HG02981 (cell line): ENCODE measurements at regions not wholly inside any gene's neighbourhood (a gene's known extent, or its start where the extent isn't known, plus 50 kb on each side); places are given as distances from the start of the nearest gene placed in this dataset.

Experiments
- ATAC-seq: cut with Tn5 transposase; IDR thresholded peaks from one replicate; pipeline ENCODE4 v1.9.1; 2021; ENCODE audit warnings: mild to moderate bottlenecking, moderate library complexity; ENCODE audit not compliant: unreplicated experiment

DNA sequence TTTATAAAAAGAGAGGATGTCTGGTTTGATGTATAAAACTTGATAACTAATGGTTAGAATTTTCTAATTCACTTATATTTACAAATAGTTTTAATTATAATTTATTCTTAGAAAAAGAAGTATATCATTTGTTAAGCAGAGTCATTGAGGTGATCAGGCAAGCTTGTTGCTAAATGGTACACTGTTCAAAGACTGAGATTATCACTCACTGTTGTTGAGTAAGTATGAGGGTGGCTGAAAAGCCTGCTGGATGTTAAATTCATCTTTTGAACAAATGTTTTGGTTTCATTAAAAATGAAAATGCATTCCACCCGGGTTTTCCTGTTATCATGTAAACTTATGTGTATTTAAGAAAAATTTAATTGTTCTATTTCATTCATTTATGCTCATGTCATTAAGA, 451.8 kb downstream of the ADAMTS20 start:
- ATAC-seq, result no peak

DNA sequence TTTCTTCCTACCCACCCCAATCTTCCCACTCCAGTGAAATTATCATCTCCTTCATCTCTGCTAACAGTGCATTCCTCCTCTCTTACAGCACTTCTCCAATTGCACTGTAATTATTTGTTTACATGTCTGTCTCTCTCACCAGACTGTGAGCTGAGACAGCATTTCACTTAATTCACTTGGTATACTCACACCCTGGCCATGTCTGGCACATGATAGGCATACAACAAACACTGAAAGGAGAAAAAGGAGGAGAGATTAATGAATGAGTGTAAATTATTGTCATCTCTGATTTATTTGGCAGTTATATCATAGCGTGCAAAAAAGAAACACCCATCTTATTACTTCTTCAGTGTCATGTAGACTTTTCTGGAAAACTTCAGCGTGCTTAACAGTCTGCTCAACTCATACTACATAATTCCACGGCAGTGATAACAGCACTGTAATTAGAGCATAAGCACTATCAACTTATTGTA, 452.3 kb downstream of the ADAMTS20 start:
- no peak for ATAC-seq

DNA sequence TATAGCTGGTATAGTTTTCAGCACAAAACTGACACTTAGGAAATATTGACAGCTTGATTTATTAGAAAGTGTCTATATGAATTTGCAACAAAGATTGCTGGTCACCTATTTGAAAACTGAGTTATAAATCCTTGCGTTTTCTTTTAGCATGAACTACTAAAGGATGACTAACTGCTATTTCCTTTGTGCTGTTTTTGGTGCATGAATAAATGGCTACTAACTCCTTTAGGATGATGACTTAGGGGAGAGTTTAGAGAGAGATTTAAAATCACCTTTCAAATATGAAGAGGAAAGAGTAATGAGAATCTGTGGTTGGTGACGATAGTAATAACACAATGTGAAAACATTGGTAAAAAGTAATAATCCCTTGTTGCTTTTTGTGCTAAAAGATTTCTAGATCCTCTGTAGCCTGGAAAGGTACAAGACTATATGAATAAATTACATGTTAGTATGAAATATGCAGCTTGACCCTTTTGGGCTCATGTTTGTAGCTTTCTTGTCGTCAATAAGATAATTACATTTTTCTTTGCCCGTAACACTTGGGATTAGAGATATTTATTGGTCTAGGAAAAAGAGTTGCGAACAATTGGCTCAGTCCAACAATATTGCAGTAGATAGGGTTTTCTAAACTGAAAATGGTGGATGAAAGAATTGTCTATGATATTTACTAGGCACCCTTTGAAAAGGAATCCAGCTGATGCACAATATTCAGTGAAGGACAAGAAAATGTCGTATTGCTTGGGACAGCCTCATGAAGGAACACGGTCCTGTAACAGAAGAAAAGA, 453.0 kb downstream of the ADAMTS20 start:
- ATAC-seq, result no peak

DNA sequence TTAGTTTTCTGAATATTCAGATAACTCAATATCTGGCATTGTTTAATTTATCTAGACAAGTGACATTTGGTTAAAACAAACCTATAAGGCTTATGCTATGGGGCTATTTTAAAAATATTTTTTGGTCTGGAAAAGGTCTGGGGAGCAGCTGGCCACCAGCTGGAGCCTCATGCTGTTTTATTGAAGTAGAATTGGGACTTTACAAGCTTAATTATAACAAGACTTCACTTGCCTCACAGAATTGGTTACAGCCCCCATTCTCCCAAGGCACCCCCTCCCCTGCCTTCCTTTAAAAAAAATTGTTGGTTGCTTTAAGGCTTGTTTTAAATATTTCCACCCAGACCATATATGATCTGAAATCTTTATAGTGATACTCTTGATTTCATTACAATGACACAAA, 453.9 kb downstream of the ADAMTS20 start:
- ATAC-seq, result no peak

DNA sequence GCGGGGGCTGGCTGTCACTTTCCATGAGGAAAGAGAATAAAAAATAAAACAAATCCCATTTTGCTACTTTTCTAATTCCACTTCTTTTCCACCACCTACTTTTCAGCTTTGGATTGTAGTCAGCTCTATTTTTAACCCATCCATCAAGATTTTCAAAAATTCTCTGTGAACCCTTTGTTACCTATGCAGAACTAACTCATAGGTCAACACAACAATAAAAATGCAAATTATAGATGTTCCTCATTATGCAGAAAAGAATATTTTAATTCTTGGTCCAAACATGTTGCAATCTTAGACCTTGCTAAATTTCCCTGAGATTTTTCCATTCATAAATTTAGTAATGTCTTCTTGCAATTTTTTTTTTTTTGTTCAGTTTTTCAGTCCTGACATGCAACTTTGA, 454.5 kb downstream of the ADAMTS20 start:
- no peak for ATAC-seq

DNA sequence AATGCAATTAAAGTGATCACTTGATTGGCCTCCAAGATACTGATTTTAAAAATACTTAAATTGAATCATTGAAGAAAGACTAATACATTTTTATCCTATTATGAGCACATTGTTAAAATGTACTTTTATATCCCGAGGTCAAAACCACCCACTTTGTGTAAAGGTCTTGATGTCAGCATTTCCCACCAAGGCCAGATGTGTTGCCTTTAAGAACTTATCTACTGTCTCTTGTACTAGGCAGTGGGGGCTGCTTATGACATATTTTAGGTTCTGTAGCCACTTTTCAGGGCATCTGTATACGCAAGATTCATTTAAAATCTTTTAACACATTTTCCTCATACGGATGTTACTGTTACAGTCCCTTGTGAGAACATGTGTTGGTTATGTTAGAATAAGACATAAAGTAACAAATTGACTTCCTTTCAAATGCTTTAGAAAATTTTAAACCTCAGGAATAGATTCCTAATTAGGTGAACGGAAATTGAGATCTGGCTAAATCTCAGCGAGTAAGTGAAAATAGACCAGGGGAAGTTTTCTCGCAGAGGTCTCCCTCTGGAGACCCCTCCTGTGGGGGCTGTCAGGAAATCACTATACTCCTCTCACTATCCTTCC, 456.2 kb downstream of the ADAMTS20 start:
- no peak for ATAC-seq

DNA sequence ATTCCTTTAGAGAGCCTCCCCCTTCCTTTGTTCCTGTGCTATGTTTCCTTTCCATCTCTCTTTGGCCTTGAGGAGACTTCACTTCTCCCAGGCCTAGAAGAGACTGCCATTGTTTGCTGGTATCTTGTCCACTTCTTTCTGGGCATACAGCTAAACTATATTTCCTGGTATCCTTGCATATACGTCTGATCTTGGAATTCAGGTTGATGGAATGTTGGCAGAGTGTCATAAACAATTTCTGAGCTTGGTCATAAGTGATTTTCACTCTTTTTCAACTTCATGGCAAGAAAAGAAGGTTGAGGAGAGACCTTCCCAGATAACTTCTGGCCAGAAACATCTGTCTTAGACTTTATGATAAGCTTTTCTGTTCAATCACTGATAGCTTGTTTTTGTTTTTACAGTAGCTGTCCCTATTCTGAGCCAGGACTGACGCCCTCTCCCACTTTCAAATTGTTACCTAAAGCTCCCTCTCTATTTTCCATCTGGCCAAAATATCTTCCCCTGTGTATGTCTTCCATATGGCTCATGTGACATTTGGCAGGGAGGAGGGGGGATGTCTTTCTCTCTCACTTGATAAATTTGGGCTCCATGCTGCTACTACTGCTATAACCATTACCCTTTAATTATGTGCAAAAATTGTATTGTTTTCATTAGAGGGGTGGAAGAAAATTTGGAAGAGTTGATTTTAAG, 457.0 kb downstream of the ADAMTS20 start:
- ATAC-seq, result no peak

DNA sequence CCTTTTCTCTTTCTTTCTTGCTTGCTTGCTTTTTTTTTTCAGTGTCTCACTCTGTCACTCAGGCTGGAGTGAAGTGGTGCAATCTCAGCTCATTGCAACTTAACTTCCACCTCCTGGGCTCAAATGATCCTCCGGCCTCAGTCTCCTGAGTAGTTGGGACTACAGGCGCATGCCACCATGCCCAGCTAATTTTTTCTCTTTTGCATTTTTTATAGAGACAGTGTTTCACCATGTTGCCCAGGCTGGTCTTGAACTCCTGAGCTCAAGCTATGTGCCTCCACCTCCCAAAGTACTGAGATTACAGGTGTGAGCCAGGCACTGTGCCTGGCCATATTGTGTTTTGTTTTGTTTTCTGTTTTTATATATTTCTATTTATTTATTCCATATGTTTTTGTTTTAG, 461.0 kb downstream of the ADAMTS20 start:
- no peak for ATAC-seq

DNA sequence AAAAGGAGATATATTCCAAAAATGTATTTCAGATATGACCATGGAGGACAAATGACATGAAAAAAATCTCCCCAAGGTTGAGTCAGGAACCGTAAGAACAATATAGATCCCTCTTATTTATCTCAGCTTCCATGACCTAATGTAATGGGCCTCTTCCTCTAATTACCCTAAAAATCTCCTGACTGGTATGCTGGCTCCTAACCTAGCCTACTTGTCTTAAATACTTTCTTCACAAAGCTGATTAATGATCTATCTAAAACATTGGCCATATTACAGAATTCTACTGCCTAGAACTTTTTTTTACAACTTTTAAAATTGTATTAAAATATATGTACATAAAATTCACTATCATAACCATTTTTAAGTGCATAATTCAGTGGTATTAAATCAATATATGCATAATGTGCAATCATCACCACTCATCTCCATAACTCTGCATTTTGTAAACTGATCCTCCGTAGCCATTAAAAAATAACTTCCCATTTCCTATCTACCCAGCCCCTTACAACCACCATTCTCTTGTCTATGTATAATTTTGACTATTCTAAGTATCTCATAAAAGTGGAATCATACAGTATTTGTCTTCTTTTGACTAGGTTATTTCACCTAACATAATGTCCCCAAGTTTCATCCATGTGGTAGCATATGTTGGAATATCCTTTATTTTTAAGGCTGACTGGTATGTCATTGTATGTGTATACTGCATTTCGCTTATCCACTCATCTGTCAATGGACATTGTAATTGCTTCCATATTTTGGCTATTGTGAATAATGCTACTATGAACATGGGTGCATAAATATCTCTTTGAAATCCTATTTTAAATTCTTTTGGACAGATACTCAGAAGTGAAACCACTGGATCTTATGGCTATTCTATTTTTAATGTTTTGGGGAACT, 464.6 kb downstream of the ADAMTS20 start:
- no peak for ATAC-seq

DNA sequence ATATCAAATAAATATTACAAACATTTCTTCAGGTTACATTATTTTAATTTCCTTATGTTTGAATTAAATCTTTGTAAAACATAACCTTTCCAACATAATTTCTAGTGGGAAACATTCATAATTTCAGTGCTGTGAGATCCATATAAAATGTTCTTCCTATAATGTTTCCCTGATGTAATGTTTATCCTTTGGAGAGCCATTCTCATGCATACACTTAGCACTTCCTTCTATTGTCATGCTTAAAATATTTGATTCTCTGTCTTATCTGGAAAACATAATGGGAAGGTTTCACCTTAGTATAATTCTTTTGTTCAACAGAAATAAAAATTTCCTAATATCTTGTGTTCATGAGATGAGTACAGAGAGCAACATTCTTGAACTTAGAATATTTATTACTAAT, 472.5 kb downstream of the ADAMTS20 start:
- ATAC-seq, result no peak

DNA sequence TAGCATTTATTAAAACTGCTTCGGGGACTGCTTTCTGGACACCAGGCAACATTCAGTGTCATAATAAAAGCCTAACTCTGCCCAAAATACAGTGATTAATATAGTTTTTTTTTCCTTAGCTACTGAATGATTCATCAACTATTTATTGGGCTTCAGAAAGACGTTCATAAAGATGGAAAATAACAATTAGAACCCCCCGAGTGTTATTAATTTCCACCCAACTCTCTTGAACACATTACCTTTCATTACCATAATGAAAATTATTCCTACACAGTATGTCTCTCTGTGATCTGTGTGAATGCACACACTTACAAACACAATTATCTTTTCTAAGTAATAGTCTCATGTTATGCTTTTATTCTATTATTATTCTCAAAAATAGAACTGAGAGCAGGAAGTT, 473.0 kb downstream of the ADAMTS20 start:
- no peak for ATAC-seq

DNA sequence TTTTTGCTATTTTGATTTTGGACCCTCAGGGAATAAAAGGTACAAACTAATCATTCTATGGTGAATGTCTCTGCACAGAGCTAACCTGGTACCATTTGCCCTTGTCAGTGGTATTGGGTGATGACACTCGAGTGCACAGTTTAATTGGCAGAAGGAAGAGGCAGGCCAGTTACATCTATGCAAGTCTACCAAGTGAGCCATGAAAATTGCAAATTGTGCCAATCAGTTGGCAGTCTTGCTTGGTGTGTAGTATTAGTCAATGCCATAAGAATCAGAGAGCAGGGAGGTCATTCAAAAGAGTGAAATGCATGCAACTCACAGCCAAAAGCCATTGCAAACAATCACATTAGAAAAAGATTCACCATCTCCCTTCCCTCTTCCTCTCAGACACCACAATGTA, 479.6 kb downstream of the ADAMTS20 start:
- no peak for ATAC-seq

DNA sequence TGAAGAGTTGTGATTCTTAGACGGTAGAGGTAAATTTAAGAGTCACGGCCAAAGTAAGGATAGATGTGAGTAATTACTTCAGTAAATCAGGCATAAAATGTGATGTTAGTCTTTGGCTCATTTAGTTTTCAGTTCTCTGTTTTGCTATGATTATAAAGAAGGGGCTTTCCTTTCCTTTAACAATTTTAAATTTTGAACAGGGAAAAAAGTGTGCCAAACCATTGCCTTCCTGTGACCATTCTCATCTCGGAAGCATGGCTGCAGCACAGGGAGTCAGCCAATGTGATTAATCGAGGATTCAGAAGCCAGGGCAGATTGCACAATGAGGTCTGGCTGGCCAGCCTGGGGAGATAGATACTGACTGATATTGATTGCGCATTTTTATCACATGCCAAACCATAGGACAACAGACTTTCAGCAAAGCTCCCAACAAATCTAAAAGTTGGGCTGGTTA, 480.2 kb upstream of the PRICKLE1 start:
- ATAC-seq, result no peak

DNA sequence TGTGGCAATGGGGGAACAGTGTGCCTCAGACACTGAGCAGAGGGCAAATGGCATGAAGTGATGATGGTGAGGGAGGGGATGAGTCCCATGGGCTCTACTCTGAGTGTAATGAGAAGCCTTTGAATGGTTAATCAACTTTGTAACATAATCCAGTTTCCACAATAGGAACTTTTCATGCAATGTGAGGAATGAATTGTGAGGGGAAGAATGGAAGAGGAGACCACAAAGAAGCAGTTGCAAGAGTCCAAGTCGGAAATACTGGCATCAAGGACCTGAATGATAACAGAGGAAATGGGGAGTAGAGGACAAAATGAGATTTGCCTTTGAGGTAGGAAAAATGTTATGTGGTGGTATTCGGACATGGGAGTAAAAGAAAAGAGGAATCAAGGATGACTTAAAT, 476.9 kb upstream of the PRICKLE1 start:
- ATAC-seq, result no peak

DNA sequence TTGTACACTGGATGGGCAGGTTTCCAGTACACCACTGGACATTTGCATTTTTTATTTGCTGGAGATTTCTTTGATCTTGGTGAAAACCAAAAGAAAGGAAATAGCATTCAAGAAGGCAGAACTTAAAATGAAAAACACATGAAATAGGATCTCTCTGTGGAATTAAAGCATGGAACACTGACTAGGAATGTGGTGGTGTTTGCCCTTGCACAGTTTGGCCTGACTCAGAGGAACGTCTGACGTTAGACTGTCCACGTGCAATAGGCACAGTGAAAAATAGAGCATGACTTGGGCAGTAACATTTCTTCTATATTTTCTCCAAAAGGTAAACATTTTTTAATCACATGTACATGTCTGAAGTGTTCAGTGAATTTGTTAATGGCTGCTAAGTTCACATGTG, 474.1 kb upstream of the PRICKLE1 start:
- no peak for ATAC-seq

DNA sequence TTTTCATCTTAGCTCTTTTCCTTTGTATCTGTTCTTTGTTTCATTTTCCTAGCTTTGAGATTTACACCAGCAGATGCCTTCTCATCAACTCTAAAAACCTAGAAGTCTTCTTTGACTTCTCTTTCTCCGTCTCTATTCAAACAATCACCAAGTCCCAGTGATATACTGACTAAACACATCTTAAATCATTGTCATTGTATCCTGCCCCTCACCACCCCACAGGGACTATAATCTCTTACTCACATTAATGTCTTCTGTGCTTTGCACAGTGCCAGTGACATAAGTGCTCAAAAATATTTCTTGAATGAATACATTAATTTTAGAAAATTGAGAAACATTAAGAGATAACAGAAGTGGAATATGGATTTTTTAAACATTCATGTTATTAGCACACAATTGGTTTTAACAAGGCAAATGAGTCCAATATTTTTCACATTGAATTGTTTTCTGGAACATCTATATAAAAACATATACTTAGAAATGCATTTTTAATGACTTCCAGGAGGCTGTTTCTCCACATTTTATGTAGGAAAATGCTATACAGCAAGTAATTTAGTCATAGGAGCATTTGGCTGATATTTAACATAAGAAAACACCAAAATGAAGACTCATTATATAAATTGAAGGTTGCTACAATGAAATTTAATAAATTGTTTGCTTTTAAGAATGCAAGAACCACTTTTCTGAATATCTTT, 472.8 kb upstream of the PRICKLE1 start:
- no peak for ATAC-seq

DNA sequence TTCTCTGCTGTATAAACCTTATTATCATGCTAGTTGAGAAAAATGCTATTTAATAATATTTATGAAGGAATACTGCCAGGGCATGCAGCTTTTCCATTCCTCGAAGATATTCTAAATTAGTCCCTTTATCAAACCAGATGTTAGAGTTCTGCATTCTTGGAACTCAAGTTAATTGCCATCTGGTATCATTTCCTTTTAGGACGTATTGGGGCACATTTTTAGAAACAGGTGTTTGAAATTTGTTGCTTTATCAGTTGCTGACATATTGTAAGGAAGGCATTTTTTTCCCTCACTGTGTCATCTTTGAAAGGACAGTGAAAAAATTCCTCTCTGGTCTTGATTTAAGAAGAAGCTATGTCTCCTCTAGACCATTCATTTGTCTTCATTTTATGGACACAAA, 471.2 kb upstream of the PRICKLE1 start:
- ATAC-seq, result no peak

DNA sequence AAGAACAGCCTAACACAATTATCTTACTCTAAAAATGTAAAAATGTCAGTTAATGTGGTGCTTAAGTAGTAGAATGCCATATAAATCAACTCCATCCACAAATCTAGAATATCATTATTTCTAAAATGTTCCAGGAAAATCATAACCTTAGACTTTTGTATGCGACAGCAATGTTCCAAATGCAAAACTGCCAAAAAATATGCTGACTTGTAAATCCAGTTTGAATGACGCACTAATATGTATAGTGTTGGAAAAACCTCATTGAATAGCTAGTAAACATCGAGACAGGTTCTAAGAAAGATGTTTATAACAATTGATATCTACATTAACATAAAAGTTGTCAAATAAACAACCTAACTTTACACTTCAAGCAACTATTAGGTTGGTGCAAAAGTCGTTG, 469.1 kb upstream of the PRICKLE1 start:
- no peak for ATAC-seq

DNA sequence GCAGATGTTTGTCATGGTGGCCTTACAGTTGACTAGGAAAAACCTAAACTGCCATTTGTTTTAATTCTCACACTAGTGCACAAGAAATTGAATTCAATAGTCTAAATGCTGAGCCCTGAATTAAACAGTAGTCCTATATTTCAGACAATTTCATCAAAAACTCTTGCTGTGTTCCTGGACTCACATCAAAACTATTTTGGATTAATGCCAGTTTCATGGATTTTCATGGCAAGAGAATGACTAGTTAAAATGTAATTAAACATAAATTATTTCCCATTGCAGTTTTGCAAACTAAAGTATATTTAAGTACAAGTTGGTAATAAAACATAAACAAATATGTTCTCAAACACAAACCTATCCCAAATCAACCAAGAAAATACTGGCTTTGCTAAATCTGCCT, 468.0 kb upstream of the PRICKLE1 start:
- ATAC-seq, result no peak

DNA sequence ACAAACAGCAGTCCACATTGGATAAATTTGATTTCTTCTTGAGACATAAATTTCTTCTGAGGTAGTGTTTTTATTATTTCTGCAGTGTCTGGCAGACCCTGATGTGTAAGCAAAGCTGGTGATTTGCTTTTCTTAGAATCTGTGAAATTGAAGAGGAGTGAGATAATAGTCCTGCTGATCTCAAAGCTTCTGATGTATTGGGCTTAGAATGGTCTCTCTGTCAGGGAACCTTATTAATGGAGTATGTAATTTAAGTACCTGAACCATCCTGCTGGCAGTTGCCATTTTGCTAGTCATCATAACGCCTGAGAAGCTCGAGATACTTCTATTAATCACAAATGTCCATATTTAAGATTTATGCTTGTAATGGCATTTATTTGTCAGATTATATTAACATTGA, 464.5 kb upstream of the PRICKLE1 start:
- ATAC-seq, result no peak
